IMR-90 (cell line): ENCODE measurements at regions not wholly inside any gene's neighbourhood (a gene's known extent, or its start where the extent isn't known, plus 50 kb on each side); places are given as distances from the start of the nearest gene placed in this dataset.

Experiments used
- ATAC-seq: fragments of 200-7000 bp; cut with Tn5 transposase; 2 replicates; pipeline ENCODE4 v1.9.1; 2020; ENCODE audit warnings: low read depth, mild to moderate bottlenecking, moderate library complexity
- BruUV-seq: library from RNA; stranded (reverse); fragments of 400-500 nt; replicated peaks from 2 replicates; lab custom pipeline; 2021; lab: Mats Ljungman, UMichigan
- CTCF ChIA-PET: fragments of 300-600 bp; formaldehyde crosslinking; extraction: SDS; loops from one replicate; lab custom pipeline; 2021; ENCODE audit warnings: antibody characterized with exemption; lab: Yijun Ruan, JAX
- POLR2A ChIA-PET: fragments of 300-600 bp; sonication (Branson Sonifier 250); formaldehyde crosslinking; loops from one replicate; lab custom pipeline; 2022; ENCODE audit warnings: antibody characterized with exemption; ENCODE audit not compliant: unreplicated experiment; lab: Charles Lee
- DNase-seq: peaks from one replicate; pipeline ENCODE4 v3.0.0; 2013
- H2AFZ ChIP-seq: replicated peaks from 2 replicates; pipeline ENCODE3; 2013; ENCODE audit warnings: low read length, mild to moderate bottlenecking; ENCODE audit not compliant: poor library complexity
- H2AK5ac ChIP-seq: 2 replicates; pipeline ENCODE4 v1.6.1; 2013; ENCODE audit warnings: low read depth, low read length, inconsistent platforms
- H2AK9ac ChIP-seq: replicated peaks from 2 replicates; pipeline ENCODE3; 2013; ENCODE audit warnings: mild to moderate bottlenecking, low read depth, low read length, moderate library complexity; ENCODE audit not compliant: poor library complexity
- H2BK120ac ChIP-seq: 2 replicates; pipeline ENCODE4 v1.6.1; 2013; ENCODE audit warnings: low read depth, low read length, inconsistent platforms
- H2BK15ac ChIP-seq: 3 replicates; pipeline ENCODE4 v1.6.1; 2013; ENCODE audit warnings: low read depth, low read length, inconsistent platforms
- H2BK20ac ChIP-seq: 2 replicates; pipeline ENCODE4 v1.6.1; 2013; ENCODE audit warnings: low read depth, mild to moderate bottlenecking, inconsistent platforms, low read length, moderate library complexity
- H2BK5ac ChIP-seq: 2 replicates; pipeline ENCODE4 v1.6.1; 2013; ENCODE audit warnings: mild to moderate bottlenecking, low read depth, low read length, inconsistent platforms; ENCODE audit not compliant: poor library complexity, severe bottlenecking
- H3K14ac ChIP-seq: replicated peaks from 2 replicates; pipeline ENCODE4 v1.6.1; 2013; ENCODE audit warnings: low read depth, low read length, inconsistent platforms
- H3K18ac ChIP-seq: 2 replicates; pipeline ENCODE4 v1.6.1; 2013; ENCODE audit warnings: low read depth, low read length, control low read depth
- H3K23ac ChIP-seq: 2 replicates; pipeline ENCODE4 v1.6.1; 2013; ENCODE audit warnings: low read depth, low read length, inconsistent platforms
- H3K27ac ChIP-seq: 2 replicates; pipeline ENCODE4 v1.5.1; 2013; ENCODE audit warnings: mild to moderate bottlenecking, control low read depth, low read length; ENCODE audit not compliant: insufficient read depth
- H3K27me3 ChIP-seq: 2 replicates; pipeline ENCODE4 v1.6.1; 2013; ENCODE audit warnings: low read length; ENCODE audit not compliant: control insufficient read depth, insufficient read depth
- H3K36me3 ChIP-seq: 2 replicates; pipeline ENCODE4 v1.6.1; 2013; ENCODE audit warnings: low read length, mixed read lengths; ENCODE audit not compliant: control insufficient read depth, insufficient read depth
- H3K4ac ChIP-seq: 2 replicates; pipeline ENCODE4 v1.6.1; 2013; ENCODE audit warnings: low read depth, low read length, inconsistent platforms
- H3K4me1 ChIP-seq: 2 replicates; pipeline ENCODE4 v1.6.1; 2013; ENCODE audit warnings: low read length, mixed read lengths; ENCODE audit not compliant: control insufficient read depth, insufficient read depth
- H3K4me2 ChIP-seq: 2 replicates; pipeline ENCODE4 v1.6.1; 2013; ENCODE audit warnings: low read depth, mild to moderate bottlenecking, control low read depth, low read length, moderate library complexity
- H3K4me3 ChIP-seq: 2 replicates; pipeline ENCODE4 v1.5.1; 2013; ENCODE audit warnings: low read depth, mild to moderate bottlenecking, control low read depth, low read length, moderate library complexity; ENCODE audit not compliant: insufficient read depth
- H3K56ac ChIP-seq: 2 replicates; pipeline ENCODE4 v1.6.1; 2013; ENCODE audit warnings: low read length, inconsistent platforms; ENCODE audit not compliant: insufficient read depth; ENCODE audit errors: extremely low read depth
- H3K79me1 ChIP-seq, 2 experiments: 2 replicates each; pipeline ENCODE4 v1.6.1; 2013; ENCODE audit warnings: low read length in 2 of 2, inconsistent platforms in 1 of 2, low read depth in 1 of 2
- H3K9ac ChIP-seq: 2 replicates; pipeline ENCODE4 v1.6.1; 2013; ENCODE audit warnings: low read depth, low read length, control low read depth
- H3K9me1 ChIP-seq: 2 replicates; pipeline ENCODE4 v1.6.1; 2013; ENCODE audit warnings: low read length, inconsistent platforms; ENCODE audit not compliant: insufficient read depth
- H3K9me3 ChIP-seq: 2 replicates; pipeline ENCODE4 v1.6.1; 2013; ENCODE audit warnings: low read length; ENCODE audit not compliant: control insufficient read depth, insufficient read depth
- H4K20me1 ChIP-seq: 2 replicates; pipeline ENCODE4 v1.6.1; 2013; ENCODE audit warnings: low read length, inconsistent platforms; ENCODE audit not compliant: insufficient read depth
- H4K5ac ChIP-seq: 2 replicates; pipeline ENCODE4 v1.6.1; 2013; ENCODE audit warnings: mild to moderate bottlenecking, low read depth, low read length, control low read depth
- H4K8ac ChIP-seq, 2 experiments: 2 replicates each; pipeline ENCODE4 v1.6.1; 2013; ENCODE audit warnings: low read depth in 2 of 2, low read length in 2 of 2, control low read depth in 1 of 2, inconsistent platforms in 1 of 2
- H4K91ac ChIP-seq: 2 replicates; pipeline ENCODE4 v1.6.1; 2013; ENCODE audit warnings: low read depth, low read length, inconsistent platforms; ENCODE audit not compliant: insufficient read depth
- CEBPB ChIP-seq: IDR thresholded peaks from 2 replicates; pipeline ENCODE4 v1.6.1; 2012; ENCODE audit warnings: low read depth, low read length, improper control_type of control experiment
- CHD1 ChIP-seq: IDR thresholded peaks from 2 replicates; pipeline ENCODE4 v1.6.1; 2012; ENCODE audit warnings: low read depth, low read length, improper control_type of control experiment
- WGBS, 2 experiments: methylation state at CpG; one replicate each; pipeline versions ENCODE4 v1.1.5 to v1.1.7; 2013; ENCODE audit warnings: missing lambda C conversion rate in 2 of 2; ENCODE audit not compliant: insufficient read length in 1 of 2; ENCODE audit errors: extremely low coverage in 2 of 2; 5-methylcytosine and 5-hydroxymethylcytosine counted together
- dilution Hi-C: fragments of 300-500 bp; cut with HindIII; formaldehyde crosslinking; loops from one replicate; pipeline ENCODE4 v1.14.3; 2018; ENCODE audit warnings: low sequenced_read_pairs; ENCODE audit not compliant: unreplicated experiment
- in situ Hi-C: fragments of 300-500 bp; cut with MboI; formaldehyde crosslinking; loops from 3 replicates; pipeline ENCODE4 v1.14.3; 2019; ENCODE audit warnings: low sequenced_read_pairs, inconsistent platforms, mixed read lengths
- intact Hi-C: fragments of 100-400 bp; cut with micrococcal nuclease; formaldehyde crosslinking; loops from 2 replicates; pipeline ENCODE4 v1.10.0; 2022

DNA sequence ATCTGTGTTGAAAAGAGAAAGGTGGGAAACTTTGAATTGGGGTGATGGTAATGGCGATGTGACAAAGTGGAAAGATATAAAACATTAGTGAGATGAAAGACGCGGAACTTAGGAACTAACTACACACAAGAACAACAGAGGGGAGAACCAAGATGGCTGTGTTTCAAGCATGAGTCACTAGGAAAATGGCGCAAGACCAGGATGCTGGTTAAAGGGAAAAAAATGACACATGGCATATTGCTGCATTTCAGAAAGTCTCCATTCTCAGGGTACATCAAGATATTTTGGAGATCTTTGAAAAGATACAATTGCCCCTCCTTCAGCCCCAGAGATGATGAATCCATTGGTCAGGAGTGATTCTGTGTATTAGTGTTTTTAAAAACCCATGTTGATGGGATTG is 164.4 kb downstream of the FBXO8 start:
- no peak overlapping the region for H2AK9ac ChIP-seq
- ATAC-seq: no peak
- H2AFZ ChIP-seq: no peak overlapping the region
- H2BK15ac ChIP-seq: no peak overlapping the region
- H4K5ac ChIP-seq: no peak overlapping the region
- H4K8ac ChIP-seq: no peak overlapping the region
- POLR2A ChIA-PET: no interaction called here
- WGBS, 2 experiments: 100% methylated on average over 1 of the region's 4 CpGs; no CpG with 5 or more reads in 1 of the 2 experiments
- H2BK5ac ChIP-seq: no peak overlapping the region
- no peaks in the 10 kb centered on the region for H3K9me3 ChIP-seq
- no peak overlapping the region for H3K27ac ChIP-seq
- no peak overlapping the region for H3K14ac ChIP-seq
- no peaks in the 10 kb centered on the region for H3K4me1 ChIP-seq
- H4K91ac ChIP-seq: no peak overlapping the region
- peak; percentile 51 for DNase-seq
- no peak overlapping the region for H3K4ac ChIP-seq
- H3K9me1 ChIP-seq: no peaks in the 10 kb centered on the region
- no peaks in the 10 kb centered on the region; the same call in 1 of the 2 replicates for H3K27me3 ChIP-seq
- H2BK120ac ChIP-seq: no peak overlapping the region
- H3K79me1 ChIP-seq: no peaks in the 10 kb centered on the region
- no TSS peak for BruUV-seq
- CTCF ChIA-PET: no interaction called here
- intact Hi-C loops (no loop called here), dilution Hi-C loops (no loop called here), in situ Hi-C loops (no loop called here)
- H2AK5ac ChIP-seq: no peak overlapping the region
- no peak overlapping the region for H3K4me2 ChIP-seq
- H3K18ac ChIP-seq: no peak overlapping the region
- TF ChIP-seq CEBPB (peak; percentile 91), CHD1 (no peak)
- no peak overlapping the region for H3K9ac ChIP-seq
- no peak overlapping the region for H2BK20ac ChIP-seq
- no peaks in the 10 kb centered on the region for H4K20me1 ChIP-seq
- H3K4me3 ChIP-seq: no peak overlapping the region
- no peaks in the 10 kb centered on the region for H3K36me3 ChIP-seq
- H3K23ac ChIP-seq: no peak overlapping the region
- no peak overlapping the region for H3K56ac ChIP-seq
